SH-SY5Y (cell line): ENCODE measurements at regions not wholly inside any gene's neighbourhood (a gene's known extent, or its start where the extent isn't known, plus 50 kb on each side); places are given as distances from the start of the nearest gene placed in this dataset.

Experiments used
- GATA2 ChIP-seq: IDR thresholded peaks from 2 replicates; pipeline ENCODE4 v1.6.1; 2011; ENCODE audit warnings: mild to moderate bottlenecking, low read depth, low read length
- GATA3 ChIP-seq: IDR thresholded peaks from 2 replicates; pipeline ENCODE4 v1.6.1; 2011; ENCODE audit warnings: low read depth, mild to moderate bottlenecking, low read length, moderate library complexity

- TF ChIP-seq GATA2: no peak
- no peak for TF ChIP-seq GATA3
These were observed 471.3 kb downstream of the UTRN start for GRCh38 chr6:144756469-144756868.
